ENCODE measurements at regions not wholly inside any gene's neighbourhood (a gene's known extent, or its start where the extent isn't known, plus 50 kb on each side); places are given as distances from the start of the nearest gene placed in this dataset.
"Not testable (repeated sequence)": the region's sequence is repeated elsewhere in the genome, so short reads cannot be mapped to it uniquely, and the experiment has no call there.

- Histone ChIP-seq H3K27ac (no peak overlapping the region), H3K9me3 (no peaks in the 10 kb centered on the region), H3K27me3 (no peaks in the 10 kb centered on the region), H3K36me3 (no peaks in the 10 kb centered on the region), H3K4me3 (no peak overlapping the region), H3K4me1 (no peaks in the 10 kb centered on the region)
- TF ChIP-seq POLR2A (IDR thresholded peaks at IDR 0.05): no peak
- TF ChIP-seq, protein P1, sequence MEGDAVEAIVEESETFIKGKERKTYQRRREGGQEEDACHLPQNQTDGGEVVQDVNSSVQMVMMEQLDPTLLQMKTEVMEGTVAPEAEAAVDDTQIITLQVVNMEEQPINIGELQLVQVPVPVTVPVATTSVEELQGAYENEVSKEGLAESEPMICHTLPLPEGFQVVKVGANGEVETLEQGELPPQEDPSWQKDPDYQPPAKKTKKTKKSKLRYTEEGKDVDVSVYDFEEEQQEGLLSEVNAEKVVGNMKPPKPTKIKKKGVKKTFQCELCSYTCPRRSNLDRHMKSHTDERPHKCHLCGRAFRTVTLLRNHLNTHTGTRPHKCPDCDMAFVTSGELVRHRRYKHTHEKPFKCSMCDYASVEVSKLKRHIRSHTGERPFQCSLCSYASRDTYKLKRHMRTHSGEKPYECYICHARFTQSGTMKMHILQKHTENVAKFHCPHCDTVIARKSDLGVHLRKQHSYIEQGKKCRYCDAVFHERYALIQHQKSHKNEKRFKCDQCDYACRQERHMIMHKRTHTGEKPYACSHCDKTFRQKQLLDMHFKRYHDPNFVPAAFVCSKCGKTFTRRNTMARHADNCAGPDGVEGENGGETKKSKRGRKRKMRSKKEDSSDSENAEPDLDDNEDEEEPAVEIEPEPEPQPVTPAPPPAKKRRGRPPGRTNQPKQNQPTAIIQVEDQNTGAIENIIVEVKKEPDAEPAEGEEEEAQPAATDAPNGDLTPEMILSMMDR (IDR thresholded peaks at IDR 0.05): no peak
- TF ChIP-seq POLR2AphosphoS5 (IDR thresholded peaks at IDR 0.05; ENCODE audit: insufficient read depth in 1 of 2, low read depth in 1 of 2): no peak
- intact Hi-C loops (cut with DNase I): no loop called here
- no peak for DNase-seq (ENCODE audit: extremely low spot score in 2 of 2)
Measured at GRCh38 chr7:113504142-113504541, 385.8 kb upstream of the SMIM30 start.

- H3K4me3 ChIP-seq: not testable (repeated sequence)
Measured at GRCh38 chr7:113496586-113496985, 378.2 kb upstream of the SMIM30 start.

DNA sequence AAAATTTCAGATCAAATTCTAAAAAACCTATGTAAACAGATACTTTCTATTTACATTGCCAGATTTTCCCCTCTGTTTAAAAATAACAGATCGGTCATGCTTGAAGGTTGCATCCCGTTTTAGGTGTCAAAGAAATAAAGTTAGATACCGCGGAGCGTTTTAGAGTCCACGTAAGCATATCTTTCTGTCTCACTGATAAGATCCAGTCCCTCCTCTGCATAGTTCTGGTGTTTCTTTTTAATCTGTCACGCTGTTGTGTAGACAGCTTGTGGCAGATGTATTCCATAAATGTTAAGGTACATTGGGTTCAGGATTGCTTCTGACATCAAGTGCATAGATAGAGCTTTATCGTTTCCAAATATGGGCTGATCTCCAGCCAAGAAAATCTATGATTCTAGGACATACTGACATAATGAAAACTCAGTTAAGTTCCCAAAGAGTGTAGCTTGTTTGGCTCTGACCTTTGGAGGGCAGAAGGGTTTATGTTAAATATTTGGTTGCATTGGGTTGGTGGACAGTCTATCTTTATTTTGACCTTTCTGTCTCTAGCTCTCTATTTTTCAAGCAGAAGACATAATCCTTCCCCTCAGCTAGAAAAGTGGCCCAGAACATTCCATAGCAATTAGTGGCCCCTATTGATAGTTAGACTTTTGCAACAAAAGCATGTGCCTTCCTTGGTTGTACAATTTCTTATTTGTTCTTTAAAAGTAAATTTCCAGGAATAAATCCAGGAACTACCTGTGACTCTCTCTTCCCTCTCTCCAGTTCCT is 376.6 kb upstream of the SMIM30 start:
- DNase-seq (ENCODE audit: extremely low spot score in 2 of 2); H3K4me1 ChIP-seq; intact Hi-C loops (cut with DNase I); H3K27ac ChIP-seq; H3K9me3 ChIP-seq; H3K27me3 ChIP-seq; H3K36me3 ChIP-seq; H3K4me3 ChIP-seq: not testable (repeated sequence)

More at GRCh38 chr7:113496586-113496985, 378.2 kb upstream of the SMIM30 start:
- H3K27ac ChIP-seq; H3K4me1 ChIP-seq; intact Hi-C loops (cut with DNase I); H3K9me3 ChIP-seq; DNase-seq (ENCODE audit: extremely low spot score in 2 of 2); H3K36me3 ChIP-seq; H3K27me3 ChIP-seq: not testable (repeated sequence)

DNA sequence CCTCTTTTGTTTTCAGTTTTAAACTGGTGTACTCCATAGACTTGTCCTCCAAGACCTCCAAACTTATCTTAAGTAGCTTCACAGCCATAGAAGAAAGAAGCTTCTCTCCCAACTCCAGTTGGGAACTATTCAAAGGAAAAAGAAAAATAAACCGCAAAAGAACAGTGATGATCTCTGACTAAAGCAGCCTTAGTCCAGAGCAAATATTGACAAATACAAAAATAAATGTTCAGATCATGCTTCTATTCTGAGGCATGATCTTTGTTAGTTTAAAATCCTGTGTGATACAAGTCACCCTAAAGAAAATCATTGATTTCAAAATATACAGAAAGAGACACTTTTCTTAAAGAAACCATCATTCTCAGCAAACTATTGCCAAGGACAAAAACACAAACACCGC is 373.0 kb upstream of the SMIM30 start:
- H3K9me3 ChIP-seq: no peaks in the 10 kb centered on the region
- DNase-seq (ENCODE audit: extremely low spot score in 2 of 2): no peak
- no peak overlapping the region for H3K4me3 ChIP-seq
- no peak overlapping the region for H3K27ac ChIP-seq
- H3K27me3 ChIP-seq: no peaks in the 10 kb centered on the region
- no peaks in the 10 kb centered on the region for H3K4me1 ChIP-seq
- TF ChIP-seq POLR2A (IDR thresholded peaks at IDR 0.05) (no peak), POLR2AphosphoS5 (IDR thresholded peaks at IDR 0.05; ENCODE audit: insufficient read depth in 1 of 2, low read depth in 1 of 2) (no peak)
- H3K36me3 ChIP-seq: no peaks in the 10 kb centered on the region
- intact Hi-C loops (cut with DNase I): no loop called here

GRCh38 chr7:113487925-113488731 is 369.8 kb upstream of the SMIM30 start:
- H3K27me3 ChIP-seq: no peaks in the 10 kb centered on the region
- TF ChIP-seq POLR2A (IDR thresholded peaks at IDR 0.05) (no peak), POLR2AphosphoS5 (IDR thresholded peaks at IDR 0.05; ENCODE audit: insufficient read depth in 1 of 2, low read depth in 1 of 2) (no peak)
- TF ChIP-seq, protein P1 (IDR thresholded peaks at IDR 0.05): no peak
- no peak overlapping the region for H3K27ac ChIP-seq
- no peaks in the 10 kb centered on the region for H3K36me3 ChIP-seq
- no peaks in the 10 kb centered on the region for H3K9me3 ChIP-seq
- DNase-seq (ENCODE audit: extremely low spot score in 2 of 2): no peak
- intact Hi-C loops (cut with DNase I): no loop called here
- H3K4me3 ChIP-seq: no peak overlapping the region
- no peaks in the 10 kb centered on the region for H3K4me1 ChIP-seq

DNA sequence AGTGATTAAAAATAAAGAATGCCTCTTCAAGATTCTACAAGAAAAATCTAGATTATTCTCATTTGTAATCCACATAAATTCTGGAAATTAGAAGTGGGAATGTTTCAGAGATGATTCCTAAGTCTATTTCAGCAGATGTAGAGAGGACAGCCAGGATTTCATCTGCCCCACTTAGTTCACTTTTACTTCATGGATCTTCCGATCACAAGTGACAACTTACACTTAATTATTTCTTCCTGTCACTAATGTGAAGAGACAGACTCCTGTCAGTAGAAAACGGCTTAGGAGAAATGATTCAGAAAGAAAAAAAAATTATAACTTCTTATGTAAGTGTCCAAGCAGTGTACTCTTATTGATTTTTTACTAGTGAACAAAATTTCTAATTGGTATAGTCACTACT is 368.2 kb upstream of the SMIM30 start:
- Histone ChIP-seq H3K27me3 (no peaks in the 10 kb centered on the region), H3K36me3 (no peaks in the 10 kb centered on the region), H3K9me3 (no peaks in the 10 kb centered on the region), H3K27ac (no peak overlapping the region), H3K4me1 (no peaks in the 10 kb centered on the region), H3K4me3 (no peak overlapping the region)
- no peak for DNase-seq (ENCODE audit: extremely low spot score in 2 of 2)
- intact Hi-C loops (cut with DNase I): no loop called here
- TF ChIP-seq POLR2AphosphoS5 (IDR thresholded peaks at IDR 0.05; ENCODE audit: insufficient read depth in 1 of 2, low read depth in 1 of 2): no peak
- TF ChIP-seq, protein P1 (IDR thresholded peaks at IDR 0.05): no peak
- TF ChIP-seq POLR2A (IDR thresholded peaks at IDR 0.05): no peak
